ENCODE measurements at regions not wholly inside any gene's neighbourhood (a gene's known extent, or its start where the extent isn't known, plus 50 kb on each side); places are given as distances from the start of the nearest gene placed in this dataset.

- TF ChIP-seq CTCF (IDR thresholded peaks at IDR 0.05): no peak
- TF ChIP-seq EP300 (IDR thresholded peaks at IDR 0.05): no peak
- no peak for DNase-seq (ENCODE audit: low spot score in 2 of 2)
- peaks cover 0 to 5% (median 0%) of the 10 kb centered on the region in 4 donors for H3K9me3 ChIP-seq
- no peak overlapping the region for H3K4me3 ChIP-seq
- no peaks in the 10 kb centered on the region for H3K4me1 ChIP-seq
- H3K27ac ChIP-seq: no peak overlapping the region
- no peaks in the 10 kb centered on the region for H3K36me3 ChIP-seq
- no peaks in the 10 kb centered on the region for H3K27me3 ChIP-seq
These were observed 657.1 kb downstream of the TMTC2 start for GRCh38 chr12:83343767-83344166.

GRCh38 chr12:83335748-83336147 is 649.0 kb downstream of the TMTC2 start:
- TF ChIP-seq EP300 (IDR thresholded peaks at IDR 0.05) (no peak), POLR2A (IDR thresholded peaks at IDR 0.05) (no peak), CTCF (IDR thresholded peaks at IDR 0.05) (no peak)

DNA sequence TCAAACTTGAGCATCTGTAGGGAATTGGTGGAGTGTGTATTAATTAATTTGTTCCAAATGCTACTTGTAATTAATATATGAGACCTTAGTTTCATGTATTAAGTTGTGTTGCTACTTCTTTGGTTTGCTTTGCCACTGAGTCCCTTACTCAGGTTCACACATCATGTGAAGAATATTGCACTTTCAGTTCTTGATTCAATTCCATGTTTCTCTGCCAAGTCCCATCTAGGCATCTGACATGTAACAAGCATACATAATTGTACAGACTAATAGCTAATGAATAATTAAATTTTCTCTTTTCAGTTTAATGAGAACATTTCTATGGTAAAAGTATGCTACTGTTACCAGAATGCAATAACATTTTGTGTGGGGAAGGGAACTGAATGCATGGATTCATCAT is 640.0 kb downstream of the TMTC2 start:
- Histone ChIP-seq H3K4me3 (no peak overlapping the region), H3K27ac (no peak overlapping the region), H3K27me3 (no peaks in the 10 kb centered on the region), H3K4me1 (no peaks in the 10 kb centered on the region), H3K9me3 (no peaks in the 10 kb centered on the region), H3K36me3 (no peaks in the 10 kb centered on the region)
- DNase-seq (ENCODE audit: low spot score in 2 of 2): no peak
- no peak for TF ChIP-seq POLR2A (IDR thresholded peaks at IDR 0.05)
- TF ChIP-seq EP300 (IDR thresholded peaks at IDR 0.05): no peak
- no peak for TF ChIP-seq CTCF (IDR thresholded peaks at IDR 0.05)

More at GRCh38 chr12:83335748-83336147, 649.0 kb downstream of the TMTC2 start:
- Histone ChIP-seq H3K36me3 (no peaks in the 10 kb centered on the region), H3K27me3 (no peaks in the 10 kb centered on the region), H3K4me3 (no peak overlapping the region), H3K9me3 (no peaks in the 10 kb centered on the region), H3K4me1 (no peaks in the 10 kb centered on the region), H3K27ac (no peak overlapping the region)
- whole genome bisulfite sequencing, 2 donors: 84 to 91% methylated on average over 2 of the region's 2 CpGs
- no peak for DNase-seq (ENCODE audit: low spot score in 2 of 2)

- 82 to 84% methylated on average over 1 of the region's 1 CpG for WGBS, 2 donors
- Histone ChIP-seq H3K4me1 (no peaks in the 10 kb centered on the region), H3K27ac (no peak overlapping the region), H3K36me3 (no peaks in the 10 kb centered on the region), H3K27me3 (no peaks in the 10 kb centered on the region), H3K9me3 (no peaks in the 10 kb centered on the region), H3K4me3 (no peak overlapping the region)
- DNase-seq (ENCODE audit: low spot score in 2 of 2): no peak
- TF ChIP-seq EP300 (IDR thresholded peaks at IDR 0.05): no peak
These were observed 637.2 kb downstream of the TMTC2 start for GRCh38 chr12:83323866-83324265.

DNA sequence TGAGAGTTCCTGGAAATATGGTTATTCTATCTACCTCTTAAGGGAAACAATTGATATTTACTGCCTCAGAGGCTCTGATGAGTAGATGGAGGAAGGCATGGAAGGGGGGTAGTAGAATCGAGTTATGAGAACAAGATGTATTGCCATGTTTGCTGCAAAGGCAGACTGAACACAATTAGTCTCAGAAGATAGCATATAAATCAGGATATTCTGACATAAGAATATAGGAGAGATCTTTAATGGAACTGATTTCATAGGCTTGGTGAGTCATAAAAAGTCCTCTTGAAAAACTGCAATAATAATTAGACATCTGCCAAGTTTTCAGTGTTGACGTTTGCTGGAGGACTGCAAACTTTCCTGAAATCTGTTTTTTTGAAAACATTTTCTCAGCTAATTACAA is 636.1 kb downstream of the TMTC2 start:
- Histone ChIP-seq H3K36me3 (no peaks in the 10 kb centered on the region), H3K27ac (no peak overlapping the region), H3K4me3 (no peak overlapping the region), H3K4me1 (no peaks in the 10 kb centered on the region), H3K27me3 (no peaks in the 10 kb centered on the region), H3K9me3 (no peaks in the 10 kb centered on the region)
- no peak for DNase-seq (ENCODE audit: low spot score in 2 of 2)
- WGBS, 2 donors: 39 to 48% methylated on average over 2 of the region's 2 CpGs
- TF ChIP-seq EP300 (IDR thresholded peaks at IDR 0.05): no peak

GRCh38 chr12:83321971-83322370 is 635.3 kb downstream of the TMTC2 start:
- DNase-seq (ENCODE audit: low spot score in 2 of 2): no peak
- Histone ChIP-seq H3K27me3 (no peaks in the 10 kb centered on the region), H3K27ac (no peak overlapping the region), H3K36me3 (no peaks in the 10 kb centered on the region), H3K4me1 (no peaks in the 10 kb centered on the region), H3K9me3 (no peaks in the 10 kb centered on the region), H3K4me3 (no peak overlapping the region)
- WGBS, 2 donors: 70 to 85% methylated on average over 2 of the region's 2 CpGs
- TF ChIP-seq POLR2A (IDR thresholded peaks at IDR 0.05) (no peak), EP300 (IDR thresholded peaks at IDR 0.05) (no peak), CTCF (IDR thresholded peaks at IDR 0.05) (no peak)
